K562 (cell line): ENCODE measurements at regions not wholly inside any gene's neighbourhood (a gene's known extent, or its start where the extent isn't known, plus 50 kb on each side); places are given as distances from the start of the nearest gene placed in this dataset.

Source experiments
- ATAC-seq: fragments of 200-7000 bp; cut with Tn5 transposase; 3 replicates; pipeline ENCODE4 v1.9.1; 2020; ENCODE audit warnings: moderate library complexity
- BruUV-seq: library from RNA; stranded (reverse); fragments of 400-500 nt; replicated peaks from 2 replicates; lab custom pipeline; 2021; lab: Mats Ljungman, UMichigan
- CTCF ChIA-PET: fragments of 300-600 bp; formaldehyde crosslinking; extraction: SDS; loops from one replicate; lab custom pipeline; 2021; ENCODE audit warnings: low intra/inter-chr PET ratio; lab: Yijun Ruan, JAX
- POLR2A ChIA-PET: fragments of 300-600, 350-650 bp; sonication (Branson Sonifier 250); formaldehyde crosslinking; extraction: SDS; loops from one replicate; lab custom pipeline; 2021; ENCODE audit warnings: antibody characterized with exemption, inconsistent platforms; lab: Yijun Ruan, JAX
- DNase-seq, 4 experiments: peaks; one replicate each; pipeline versions ENCODE4 v3.0.0 to v3.0.0-alpha.2; 2011 to 2018; ENCODE audit warnings: low spot score in 3 of 4, mixed read lengths in 3 of 4; ENCODE audit errors: extremely low read depth in 1 of 4
- FAIRE-seq: peaks from 2 replicates; lab custom pipeline; 2011; peaks lifted over from hg19 to GRCh38; lab: Jason Lieb, UNC
- H2AFZ ChIP-seq: 2 replicates; pipeline ENCODE4 v1.6.0; 2011; ENCODE audit warnings: low read depth, low read length, control low read depth, inconsistent platforms
- H3K27ac ChIP-seq: fragments of 200-600 bp; 3 replicates; pipeline ENCODE4 v1.8.0; 2011; ENCODE audit warnings: low read depth, mild to moderate bottlenecking, control low read depth, inconsistent platforms, low read length, moderate library complexity, mixed read lengths; ENCODE audit errors: extremely low read depth
- H3K27me3 ChIP-seq, 2 experiments: fragments of 300-600 bp in 1 of 2; 2 replicates in 1 of 2; 3 replicates in 1 of 2; pipeline versions ENCODE4 v1.6.0 to v1.8.0; 2011; ENCODE audit warnings: inconsistent platforms in 2 of 2, low read length in 2 of 2, mild to moderate bottlenecking in 1 of 2, mixed read lengths in 1 of 2, moderate library complexity in 1 of 2; ENCODE audit not compliant: control insufficient read depth in 2 of 2, insufficient read depth in 2 of 2
- H3K36me3 ChIP-seq: fragments of 300-600 bp; 3 replicates; pipeline ENCODE4 v1.8.0; 2011; ENCODE audit warnings: mild to moderate bottlenecking, low read length, inconsistent platforms; ENCODE audit not compliant: control insufficient read depth, insufficient read depth
- H3K4me1 ChIP-seq, 2 experiments: fragments of 200-600 bp in 1 of 2; replicated peaks in 1 of 2; 2 replicates in 1 of 2; 3 replicates in 1 of 2; pipeline versions ENCODE4 v1.5.1 to v1.8.0; 2011; ENCODE audit warnings: inconsistent platforms in 2 of 2, low read length in 2 of 2, mild to moderate bottlenecking in 1 of 2, mixed read lengths in 1 of 2, moderate library complexity in 1 of 2; ENCODE audit not compliant: control insufficient read depth in 2 of 2, insufficient read depth in 2 of 2
- H3K4me2 ChIP-seq: 2 replicates; pipeline ENCODE4 v1.6.1; 2011; ENCODE audit warnings: low read length, control low read depth, inconsistent platforms, mixed read lengths; ENCODE audit not compliant: insufficient read depth
- H3K4me3 ChIP-seq: fragments of 200-600 bp; sonication (generic), shearing (Covaris generic); 2 replicates; pipeline ENCODE4 v1.5.1; 2016; ENCODE audit warnings: control low read depth, inconsistent platforms
- H3K79me2 ChIP-seq: fragments of 200-600 bp; 3 replicates; pipeline ENCODE4 v1.8.0; 2011; ENCODE audit warnings: low read length, inconsistent platforms; ENCODE audit not compliant: control insufficient read depth, insufficient read depth
- H3K9ac ChIP-seq, 2 experiments: 2 replicates each; pipeline versions ENCODE4 v1.6.0 to v1.6.1; 2011; ENCODE audit warnings: low read depth in 2 of 2, low read length in 2 of 2, control low read depth in 1 of 2, inconsistent platforms in 1 of 2, mild to moderate bottlenecking in 1 of 2, mixed read lengths in 1 of 2; ENCODE audit not compliant: insufficient read depth in 1 of 2
- H3K9me1 ChIP-seq: one replicate; pipeline ENCODE4 v1.6.0; 2011; ENCODE audit warnings: inconsistent platforms, mild to moderate bottlenecking, low read length, moderate library complexity; ENCODE audit not compliant: control insufficient read depth, insufficient read depth
- H3K9me3 ChIP-seq: replicated peaks from 2 replicates; pipeline ENCODE4 v1.5.1; 2011; ENCODE audit warnings: low read depth, low read length, inconsistent platforms; ENCODE audit not compliant: control insufficient read depth, insufficient read depth
- H4K20me1 ChIP-seq: replicated peaks from 2 replicates; pipeline ENCODE4 v1.6.1; 2011; ENCODE audit warnings: low read length, inconsistent platforms, mixed read lengths; ENCODE audit not compliant: control insufficient read depth, insufficient read depth
- CBX3 ChIP-seq, 2 experiments: IDR thresholded peaks; 1 replicate in 1 of 2; 2 replicates in 1 of 2; pipeline ENCODE4 v1.6.1; 2012; ENCODE audit warnings: inconsistent platforms in 2 of 2, low read length in 2 of 2, borderline replicate concordance in 1 of 2, control low read depth in 1 of 2
- CREBBP ChIP-seq: IDR thresholded peaks from one replicate; pipeline ENCODE4 v1.6.1; 2012; ENCODE audit warnings: low read depth, mild to moderate bottlenecking, control low read depth, inconsistent platforms, low read length
- CTCF ChIP-seq, 3 experiments: IDR thresholded peaks in 2 of 3; conservative IDR thresholded peaks in 1 of 3; 2 replicates each; pipeline ENCODE4 v1.5.1; 2011 to 2012; ENCODE audit warnings: low read length in 3 of 3, mild to moderate bottlenecking in 3 of 3, control low read depth in 2 of 3, improper control_type of control experiment in 1 of 3, inconsistent platforms in 1 of 3, low read depth in 1 of 3, mixed read lengths in 1 of 3, moderate library complexity in 1 of 3; ENCODE audit not compliant: insufficient read depth in 2 of 3
- GABPB2 ChIP-seq: fragments of 250-450 bp; sonication (Bioruptor Pico); conservative IDR thresholded peaks from 2 replicates; pipeline ENCODE4 v1.5.1; 2021; ENCODE audit warnings: mild to moderate bottlenecking
- KDM1A ChIP-seq, 2 experiments: fragments of 450-650 bp; IDR thresholded peaks; 2 replicates each; pipeline ENCODE4 v1.6.1; 2016; ENCODE audit warnings: mild to moderate bottlenecking in 2 of 2
- LEF1 ChIP-seq: fragments of 450-650 bp; IDR thresholded peaks from 2 replicates; pipeline ENCODE4 v1.6.1; 2016; ENCODE audit warnings: mild to moderate bottlenecking
- POU5F1 ChIP-seq: fragments of 150-350 bp; IDR thresholded peaks from 2 replicates; pipeline ENCODE4 v1.6.1; 2014; ENCODE audit warnings: borderline replicate concordance, low read length, low read depth, mild to moderate bottlenecking; ENCODE audit not compliant: partially characterized antibody
- PRPF4 ChIP-seq: fragments of 200-400 bp; formaldehyde crosslinking; IDR thresholded peaks from one replicate; pipeline ENCODE4 v1.6.1; 2017; ENCODE audit warnings: low read length, low read depth, mild to moderate bottlenecking; ENCODE audit not compliant: insufficient read depth, poor library complexity, severe bottlenecking
- RBM25 ChIP-seq: fragments of 200-400 bp; formaldehyde crosslinking; IDR thresholded peaks from 2 replicates; pipeline ENCODE4 v1.6.1; 2018; ENCODE audit warnings: low read length, low read depth, moderate library complexity; ENCODE audit not compliant: severe bottlenecking
- SIN3B ChIP-seq: fragments of 450-650 bp; IDR thresholded peaks from 2 replicates; pipeline ENCODE4 v1.6.1; 2017; ENCODE audit warnings: low read depth, mild to moderate bottlenecking, moderate library complexity
- SOX6 ChIP-seq: fragments of 450-650 bp; IDR thresholded peaks from 2 replicates; pipeline ENCODE4 v1.6.1; 2014; ENCODE audit warnings: mild to moderate bottlenecking
- TEAD2 ChIP-seq: fragments of 450-650 bp; IDR thresholded peaks from 2 replicates; pipeline ENCODE4 v1.6.1; 2016; ENCODE audit warnings: missing genetic modification characterization, control low read depth, missing compliant biosample characterization
- ZBTB9 ChIP-seq: fragments of 450-650 bp; formaldehyde crosslinking; IDR thresholded peaks from 2 replicates; pipeline ENCODE4 v1.4.0; 2020; ENCODE audit warnings: mild to moderate bottlenecking, moderate library complexity
- ZNF274 ChIP-seq: IDR thresholded peaks from 2 replicates; pipeline ENCODE4 v1.6.1; 2011; ENCODE audit warnings: low read depth, mild to moderate bottlenecking, low read length, moderate library complexity, borderline replicate concordance
- ZNF280A ChIP-seq: fragments of 450-650 bp; IDR thresholded peaks from 2 replicates; pipeline ENCODE4 v1.6.1; 2018; ENCODE audit warnings: mild to moderate bottlenecking, low read depth; ENCODE audit not compliant: partially characterized antibody
- ZNF449 ChIP-seq: fragments of 250-450 bp; sonication (Bioruptor Pico); IDR thresholded peaks from 2 replicates; pipeline ENCODE4 v1.8.0; 2022; ENCODE audit warnings: moderate library complexity, mild to moderate bottlenecking, inconsistent platforms
- ZNF75A ChIP-seq: fragments of 450-650 bp; formaldehyde crosslinking; IDR thresholded peaks from 2 replicates; pipeline ENCODE4 v1.4.0; 2020; ENCODE audit warnings: mild to moderate bottlenecking
- WGBS: fragments of 100-300 bp; shearing (Covaris generic); methylation state at CpG from one replicate; pipeline ENCODE4 v1.1.6; 2016; ENCODE audit warnings: low coverage, mixed read lengths; ENCODE audit not compliant: insufficient coverage; ENCODE audit errors: missing lambda C conversion rate; 5-methylcytosine and 5-hydroxymethylcytosine counted together
- in situ Hi-C: fragments of 300-500 bp; cut with MboI; formaldehyde crosslinking; loops from 4 replicates; pipeline ENCODE4 v1.15.0; 2018; ENCODE audit warnings: inconsistent platforms, mixed read lengths
- intact Hi-C: fragments of 100-400 bp; cut with micrococcal nuclease; formaldehyde crosslinking; loops from 2 replicates; pipeline ENCODE4 v1.14.2; 2022

GRCh38 chr4:186934841-186935443, 211.3 kb upstream of the FAT1 start:
- Histone ChIP-seq H3K27ac (no peak overlapping the region), H3K4me3 (no peak overlapping the region), H3K79me2 (no peaks in the 10 kb centered on the region), H3K36me3 (no peaks in the 10 kb centered on the region), H2AFZ (no peak overlapping the region), H3K9me1 (no peaks in the 10 kb centered on the region), H3K4me1 (no peaks in the 10 kb centered on the region; a peak in 1 of 5 replicates), H3K4me2 (no peak overlapping the region), H4K20me1 (no peaks in the 10 kb centered on the region), H3K9me3 (no peaks in the 10 kb centered on the region; the same call in 1 of the 2 replicates), H3K27me3 (peaks cover 0 to 2% of the 10 kb centered on the region in 2 experiments; a peak in 2 of 5 replicates), H3K9ac (no peak overlapping the region)
- 31% methylated on average over 8 of the region's 8 CpGs for WGBS
- ATAC-seq, result no peak
- intact Hi-C loops, result no loop called here
- no TSS peak for BruUV-seq
- no peak for DNase-seq
- in situ Hi-C loops, result no loop called here
- ChIA-PET POLR2A (interaction anchor here (0.6 kb wide), 1 partner anchor 38 kb away, joined by 3 read pairs; no protein-coding TSS in a partner anchor), CTCF (no interaction called here)
- no peak for FAIRE-seq
- TF ChIP-seq LEF1 (no peak), GABPB2 (no peak), CTCF (IDR thresholded peaks at IDR 0.05 in 2 of 3, conservative IDR thresholded peaks at IDR 0.05 in 1 of 3; ENCODE audit: insufficient read depth in 2 of 3, low read depth in 1 of 3, low read length in 3 of 3) (no peak), SOX6 (no peak), PRPF4 (no peak), SIN3B (no peak), ZNF274 (no peak), KDM1A (IDR thresholded peaks at IDR 0.05) (no peak), ZBTB9 (CRISPR knock-in tag) (no peak), TEAD2 (tag) (no peak), CREBBP (no peak), ZNF449 (CRISPR knock-in tag) (no peak), POU5F1 (no peak), ZNF75A (no peak), RBM25 (no peak), ZNF280A (no peak), CBX3 (IDR thresholded peaks at IDR 0.05; ENCODE audit: borderline replicate concordance in 1 of 2, low read length in 2 of 2) (no peak)
